ENCODE measurements at regions not wholly inside any gene's neighbourhood (a gene's known extent, or its start where the extent isn't known, plus 50 kb on each side); places are given as distances from the start of the nearest gene placed in this dataset.

DNA sequence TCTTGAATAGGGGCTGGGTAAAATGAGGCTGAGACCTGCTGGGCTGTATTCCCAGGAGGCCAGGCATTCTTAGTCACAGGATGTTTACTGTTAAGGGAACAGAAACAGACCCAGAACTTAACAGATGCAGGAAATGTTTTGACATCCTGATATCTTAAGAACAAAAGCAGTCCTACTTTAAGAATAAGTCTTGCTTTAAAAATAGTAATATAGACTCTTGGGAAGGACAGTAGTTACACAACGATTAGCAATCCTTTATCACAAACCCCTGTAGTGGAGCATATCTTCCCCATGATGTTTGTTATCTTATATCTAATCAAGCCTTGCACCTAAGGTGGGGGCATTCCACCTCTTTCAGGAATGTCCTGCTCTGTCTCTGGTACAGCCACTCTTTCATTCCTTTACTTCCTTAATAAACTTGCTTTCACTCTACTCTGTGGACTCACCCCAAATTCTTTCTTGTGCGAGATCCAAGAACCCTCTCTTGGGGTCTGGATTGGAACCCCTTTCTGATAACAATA, 493.7 kb upstream of the SULF2 start:
- Histone ChIP-seq H3K36me3 (ENCODE audit: control insufficient read depth in 2 of 3, insufficient read depth in 3 of 3, low read length in 3 of 3) (no peaks in the 10 kb centered on the region), H3K27me3 (ENCODE audit: control insufficient read depth, insufficient read depth, low read length) (no peaks in the 10 kb centered on the region), H3K27ac (ENCODE audit: low read depth in 2 of 2, low read length in 2 of 2) (no peak overlapping the region), H3K4me1 (ENCODE audit: control insufficient read depth in 2 of 3, insufficient read depth in 2 of 3, low read depth in 1 of 3, low read length in 3 of 3) (peaks cover 0 to 5% (median 0%) of the 10 kb centered on the region in 3 donors), H3K4me3 (ENCODE audit: low read length in 3 of 3) (no peak overlapping the region), H3K9me3 (ENCODE audit: control insufficient read depth in 2 of 3, insufficient read depth in 1 of 3, low read length in 3 of 3) (no peaks in the 10 kb centered on the region), H3K9ac (ENCODE audit: low read length in 3 of 3) (no peak overlapping the region)
- FAIRE-seq (no peak), DNase-seq (no peak)
- intact Hi-C loops (cut with DNase I) = no loop called here
- no peak for TF ChIP-seq CTCF (IDR thresholded peaks at IDR 0.05; ENCODE audit: borderline replicate concordance, extremely low read depth, insufficient read depth)

DNA sequence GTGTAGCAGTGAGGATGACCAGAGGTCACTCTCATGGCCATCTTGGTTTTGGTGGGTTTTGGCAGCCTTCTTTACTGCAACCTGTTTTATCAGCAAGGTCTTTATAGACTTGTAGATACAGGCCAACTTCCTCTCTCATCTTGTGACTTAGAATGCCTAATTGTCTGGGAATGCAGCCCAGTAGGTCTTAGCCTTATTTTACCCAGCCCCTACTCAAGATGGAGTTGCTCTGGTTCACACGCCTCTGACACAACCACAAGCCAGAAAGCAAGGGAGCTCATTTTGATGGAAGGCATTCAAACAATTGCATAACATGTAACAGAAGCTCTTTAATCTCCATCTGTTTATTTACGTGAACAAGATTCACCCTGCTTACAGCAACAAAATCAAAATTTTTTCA, 492.0 kb upstream of the SULF2 start:
- Histone ChIP-seq H3K27ac (ENCODE audit: low read depth in 2 of 2, low read length in 2 of 2) (no peak overlapping the region), H3K9ac (ENCODE audit: low read length in 3 of 3) (no peak overlapping the region), H3K4me1 (ENCODE audit: control insufficient read depth in 2 of 3, insufficient read depth in 2 of 3, low read depth in 1 of 3, low read length in 3 of 3) (no peaks in the 10 kb centered on the region), H3K9me3 (ENCODE audit: control insufficient read depth in 2 of 3, insufficient read depth in 1 of 3, low read length in 3 of 3) (no peaks in the 10 kb centered on the region), H3K27me3 (ENCODE audit: control insufficient read depth, insufficient read depth, low read length) (no peaks in the 10 kb centered on the region), H3K36me3 (ENCODE audit: control insufficient read depth in 2 of 3, insufficient read depth in 3 of 3, low read length in 3 of 3) (no peaks in the 10 kb centered on the region), H3K4me3 (ENCODE audit: low read length in 3 of 3) (no peak overlapping the region)
- DNase-seq = no peak
- intact Hi-C loops (cut with DNase I) = no loop called here
- TF ChIP-seq CTCF (IDR thresholded peaks at IDR 0.05; ENCODE audit: borderline replicate concordance, extremely low read depth, insufficient read depth) = no peak
- FAIRE-seq = no peak

GRCh38 chr20:48276021-48276342, 490.7 kb upstream of the SULF2 start:
- intact Hi-C loops (cut with DNase I) = no loop called here
- H3K27me3 ChIP-seq (ENCODE audit: control insufficient read depth, insufficient read depth, low read length) = no peaks in the 10 kb centered on the region
- no peaks in the 10 kb centered on the region for H3K4me1 ChIP-seq (ENCODE audit: control insufficient read depth in 2 of 3, insufficient read depth in 2 of 3, low read depth in 1 of 3, low read length in 3 of 3)
- no peak for TF ChIP-seq CTCF (IDR thresholded peaks at IDR 0.05; ENCODE audit: borderline replicate concordance, extremely low read depth, insufficient read depth)
- no peaks in the 10 kb centered on the region for H3K9me3 ChIP-seq (ENCODE audit: control insufficient read depth in 2 of 3, insufficient read depth in 1 of 3, low read length in 3 of 3)
- no peaks in the 10 kb centered on the region for H3K36me3 ChIP-seq (ENCODE audit: control insufficient read depth in 2 of 3, insufficient read depth in 3 of 3, low read length in 3 of 3)
- FAIRE-seq = no peak
- DNase-seq = no peak
- no peak overlapping the region for H3K27ac ChIP-seq (ENCODE audit: low read depth in 2 of 2, low read length in 2 of 2)
- H3K9ac ChIP-seq (ENCODE audit: low read length in 3 of 3) = no peak overlapping the region
- H3K4me3 ChIP-seq (ENCODE audit: low read length in 3 of 3) = no peak overlapping the region
